GM23248 (cell line): ENCODE measurements at regions not wholly inside any gene's neighbourhood (a gene's known extent, or its start where the extent isn't known, plus 50 kb on each side); places are given as distances from the start of the nearest gene placed in this dataset.

ENCODE experiments used
- DNase-seq: peaks from one replicate; pipeline ENCODE4 v3.0.0-alpha.2; 2015
- H2AFZ ChIP-seq: fragments of 200-600 bp; sonication (generic); 2 replicates; pipeline ENCODE4 v1.6.1; 2016; ENCODE audit warnings: antibody characterized with exemption
- H3F3A ChIP-seq: fragments of 200-600 bp; sonication (generic); 2 replicates; pipeline ENCODE4 v1.6.1; 2016; ENCODE audit warnings: mild to moderate bottlenecking, antibody characterized with exemption, mixed run types; ENCODE audit not compliant: insufficient read depth
- H3K27ac ChIP-seq: fragments of 200-600 bp; sonication (generic); 2 replicates; pipeline ENCODE4 v1.5.1; 2016; ENCODE audit warnings: mild to moderate bottlenecking
- H3K27me3 ChIP-seq: fragments of 200-600 bp; sonication (generic); replicated peaks from 2 replicates; pipeline ENCODE4 v1.6.1; 2016; ENCODE audit warnings: mild to moderate bottlenecking; ENCODE audit not compliant: insufficient read depth
- H3K36me3 ChIP-seq: fragments of 200-600 bp; sonication (generic); 2 replicates; pipeline ENCODE4 v1.6.1; 2016; ENCODE audit warnings: low read depth, mild to moderate bottlenecking
- H3K4me1 ChIP-seq: fragments of 200-600 bp; sonication (generic); 2 replicates; pipeline ENCODE4 v1.6.1; 2016; ENCODE audit warnings: mild to moderate bottlenecking; ENCODE audit not compliant: insufficient read depth
- H3K4me2 ChIP-seq: fragments of 200-600 bp; sonication (generic); one replicate; pipeline ENCODE4 v1.6.1; 2016; ENCODE audit warnings: mild to moderate bottlenecking; ENCODE audit not compliant: unreplicated experiment
- H3K4me3 ChIP-seq: fragments of 200-600 bp; sonication (generic); 2 replicates; pipeline ENCODE4 v1.5.1; 2016; ENCODE audit warnings: mild to moderate bottlenecking
- H3K79me2 ChIP-seq: fragments of 200-600 bp; sonication (generic); 2 replicates; pipeline ENCODE4 v1.6.1; 2016; ENCODE audit warnings: mild to moderate bottlenecking; ENCODE audit not compliant: insufficient read depth
- H3K9ac ChIP-seq: fragments of 200-600 bp; sonication (generic); 2 replicates; pipeline ENCODE4 v1.6.1; 2016; ENCODE audit warnings: mild to moderate bottlenecking
- H3K9me2 ChIP-seq: fragments of 200-600 bp; sonication (generic); 2 replicates; pipeline ENCODE4 v1.6.1; 2016; ENCODE audit warnings: mixed run types, mild to moderate bottlenecking, moderate library complexity; ENCODE audit not compliant: insufficient read depth
- H3K9me3 ChIP-seq: fragments of 200-600 bp; sonication (generic); one replicate; pipeline ENCODE4 v1.6.1; 2017; ENCODE audit warnings: low read depth
- H4K20me1 ChIP-seq: fragments of 200-600 bp; sonication (generic); 2 replicates; pipeline ENCODE4 v1.6.0; 2016; ENCODE audit not compliant: insufficient read depth
- EZH2 ChIP-seq: fragments of 200-600 bp; sonication (generic); IDR thresholded peaks from 2 replicates; pipeline ENCODE4 v1.6.1; 2018; ENCODE audit warnings: antibody characterized with exemption, mild to moderate bottlenecking; ENCODE audit not compliant: insufficient read depth, poor library complexity, severe bottlenecking
- EZH2phosphoT487 ChIP-seq: fragments of 200-600 bp; sonication (generic); IDR thresholded peaks from 2 replicates; pipeline ENCODE4 v1.6.1; 2018; ENCODE audit warnings: antibody characterized with exemption, moderate library complexity, mild to moderate bottlenecking, low read depth; ENCODE audit not compliant: insufficient read depth
- WGBS, 2 experiments: methylation state at CpG; one replicate each; pipeline ENCODE4 v1.1.6; 2015 to 2017; ENCODE audit warnings: low lambda C conversion rate in 2 of 2, low coverage in 1 of 2; ENCODE audit errors: missing lambda C conversion rate in 2 of 2; 5-methylcytosine and 5-hydroxymethylcytosine counted together
- in situ Hi-C: fragments of 300-500 bp; cut with MboI; formaldehyde crosslinking; loops from 2 replicates; pipeline ENCODE4 v1.15.0; 2020

DNA sequence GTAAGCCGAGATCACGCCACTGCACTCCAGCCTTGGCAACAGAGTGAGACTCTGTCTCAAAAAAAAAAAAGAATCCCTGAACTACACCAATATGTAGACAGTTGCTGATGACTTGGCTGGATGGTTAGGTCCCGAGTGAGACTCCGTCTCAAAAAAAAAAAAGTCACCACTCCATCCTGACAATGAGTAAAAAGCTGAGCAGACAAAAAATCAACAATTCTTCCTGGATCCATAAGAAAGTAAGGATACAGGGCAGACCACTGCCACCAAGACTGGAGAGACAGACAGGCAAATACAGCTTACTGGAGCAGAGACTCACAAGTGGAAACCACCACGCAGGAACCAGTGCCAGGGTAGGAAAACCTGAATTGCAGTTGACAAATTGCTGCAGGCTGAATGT is 67.1 kb upstream of the ERCC4 start:
- Histone ChIP-seq H3K27me3 (no peaks in the 10 kb centered on the region), H3K4me3 (no peak overlapping the region), H4K20me1 (no peaks in the 10 kb centered on the region), H3K4me1 (no peaks in the 10 kb centered on the region), H3K36me3 (no peaks in the 10 kb centered on the region), H2AFZ (no peak overlapping the region), H3K9me3 (no peaks in the 10 kb centered on the region), H3K27ac (no peak overlapping the region), H3K9me2 (no peaks in the 10 kb centered on the region), H3K4me2 (no peak overlapping the region), H3K79me2 (no peaks in the 10 kb centered on the region), H3F3A (no peaks in the 10 kb centered on the region), H3K9ac (no peak overlapping the region)
- 48 to 50% methylated on average over 5 of the region's 5 CpGs for WGBS, 2 experiments
- DNase-seq, result no peak
- in situ Hi-C loops, result no loop called here
- TF ChIP-seq EZH2phosphoT487 (no peak), EZH2 (no peak)

DNA sequence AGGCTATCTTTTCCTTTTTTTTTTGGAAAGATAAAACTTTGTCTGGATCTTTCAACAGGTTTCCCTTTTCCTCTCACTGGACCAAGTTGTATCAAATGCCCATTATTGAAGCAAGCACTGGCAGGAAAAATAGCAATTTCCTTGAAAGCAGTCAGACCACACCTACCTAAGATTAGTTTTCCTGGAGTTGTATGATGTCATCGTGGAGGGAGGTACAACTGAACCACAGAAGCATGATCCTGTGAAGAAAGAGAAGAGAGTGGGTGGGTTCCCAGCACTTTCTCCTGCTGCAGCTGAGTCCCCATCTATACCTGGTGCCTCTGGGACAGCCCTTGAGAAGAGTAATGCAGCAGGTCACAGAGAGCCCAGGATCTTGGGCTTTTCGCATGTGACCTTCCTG is 63.6 kb upstream of the ERCC4 start:
- Histone ChIP-seq H3K27me3 (no peaks in the 10 kb centered on the region), H3K4me2 (no peak overlapping the region), H4K20me1 (no peaks in the 10 kb centered on the region), H3K9me2 (no peaks in the 10 kb centered on the region), H3F3A (no peaks in the 10 kb centered on the region), H3K36me3 (no peaks in the 10 kb centered on the region), H2AFZ (no peak overlapping the region), H3K27ac (no peak overlapping the region), H3K79me2 (no peaks in the 10 kb centered on the region), H3K4me3 (no peak overlapping the region), H3K4me1 (no peaks in the 10 kb centered on the region), H3K9me3 (no peaks in the 10 kb centered on the region), H3K9ac (no peak overlapping the region)
- no peak for DNase-seq
- in situ Hi-C loops, result no loop called here
- no peak for TF ChIP-seq EZH2
- WGBS, 2 experiments, result 42 to 57% methylated on average over 2 of the region's 2 CpGs

DNA sequence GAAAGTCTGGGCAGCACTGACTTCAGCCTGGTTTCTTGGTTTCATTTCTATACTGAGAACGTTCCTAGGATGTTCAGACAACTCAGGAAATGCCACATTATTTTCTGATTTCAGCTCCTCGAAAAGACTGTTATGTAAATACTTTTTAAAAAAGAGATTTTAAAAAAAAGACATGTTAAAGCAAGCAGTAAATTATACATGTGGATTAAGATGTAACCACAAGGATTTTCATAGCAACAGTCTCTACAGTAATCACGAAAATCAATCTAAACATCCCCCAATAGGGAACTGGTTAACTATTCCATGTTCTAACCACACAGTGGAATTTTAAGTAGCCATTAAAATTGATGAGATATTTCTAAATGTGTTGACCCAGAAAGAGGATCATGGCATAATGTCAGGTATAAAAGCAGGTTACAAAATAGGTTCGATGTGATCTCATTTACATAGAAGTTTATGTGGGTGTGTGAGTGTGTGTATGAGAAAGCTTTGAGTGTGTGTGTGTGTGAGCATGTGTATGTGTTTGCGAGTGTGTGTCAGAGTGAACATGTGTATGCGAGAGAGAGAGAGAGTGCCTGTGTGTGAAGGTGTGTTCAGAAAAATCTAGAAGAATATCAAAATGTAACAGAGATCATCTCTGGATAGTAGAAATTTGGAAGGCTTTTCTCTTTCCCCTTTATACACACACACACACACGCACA is 63.0 kb upstream of the ERCC4 start:
- H3K36me3 ChIP-seq, result no peaks in the 10 kb centered on the region
- no peaks in the 10 kb centered on the region for H3F3A ChIP-seq
- H3K4me2 ChIP-seq, result no peak overlapping the region
- no peak overlapping the region for H3K27ac ChIP-seq
- DNase-seq, result no peak
- no peaks in the 10 kb centered on the region for H3K79me2 ChIP-seq
- H3K9ac ChIP-seq, result no peak overlapping the region
- in situ Hi-C loops, result no loop called here
- no peak overlapping the region for H3K4me3 ChIP-seq
- H3K9me2 ChIP-seq, result no peaks in the 10 kb centered on the region
- WGBS, 2 experiments, result 35 to 48% methylated on average over 6 to 7 of the region's 7 CpGs
- no peaks in the 10 kb centered on the region for H4K20me1 ChIP-seq
- H3K9me3 ChIP-seq, result no peaks in the 10 kb centered on the region
- H3K4me1 ChIP-seq, result no peaks in the 10 kb centered on the region
- H3K27me3 ChIP-seq, result no peaks in the 10 kb centered on the region
- no peak for TF ChIP-seq EZH2phosphoT487
- no peak for TF ChIP-seq EZH2
- no peak overlapping the region for H2AFZ ChIP-seq

- Histone ChIP-seq H3K27me3 (no peaks in the 10 kb centered on the region), H3K9me2 (no peaks in the 10 kb centered on the region), H3K4me2 (no peak overlapping the region), H3F3A (no peaks in the 10 kb centered on the region), H2AFZ (no peak overlapping the region), H3K27ac (no peak overlapping the region), H3K4me1 (no peaks in the 10 kb centered on the region), H3K9ac (no peak overlapping the region), H3K36me3 (no peaks in the 10 kb centered on the region), H4K20me1 (no peaks in the 10 kb centered on the region), H3K4me3 (no peak overlapping the region), H3K9me3 (no peaks in the 10 kb centered on the region), H3K79me2 (no peaks in the 10 kb centered on the region)
- DNase-seq, result no peak
- WGBS, 2 experiments, result 23 to 30% methylated on average over 9 of the region's 9 CpGs
- in situ Hi-C loops, result no loop called here
- no peak for TF ChIP-seq EZH2
- no peak for TF ChIP-seq EZH2phosphoT487
These were observed 60.9 kb upstream of the ERCC4 start for GRCh38 chr16:13858873-13859580.
